ENCODE measurements at regions not wholly inside any gene's neighbourhood (a gene's known extent, or its start where the extent isn't known, plus 50 kb on each side); places are given as distances from the start of the nearest gene placed in this dataset.

DNA sequence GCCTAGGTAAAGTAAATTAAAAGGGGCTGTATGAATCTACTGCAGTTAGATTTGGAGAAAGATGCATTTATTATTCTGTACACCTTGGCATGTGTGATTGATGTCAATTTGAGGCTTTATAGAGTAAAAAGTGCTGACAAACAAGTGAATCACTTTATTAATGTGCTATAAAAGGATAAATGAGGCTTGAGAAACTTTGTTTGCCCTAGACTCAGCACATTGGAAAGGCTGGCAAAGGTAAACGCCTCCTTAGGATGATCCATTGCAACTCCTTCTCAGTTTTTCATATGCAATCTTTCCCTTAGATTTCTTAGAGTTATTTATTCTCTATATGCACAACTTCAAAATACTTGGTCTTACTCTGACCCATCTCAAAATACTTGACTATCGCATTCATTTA, 369.0 kb downstream of the HINT1 start:
- Histone ChIP-seq H4K20me1 (ENCODE audit: control insufficient read depth, insufficient read depth, insufficient read length) (no peaks in the 10 kb centered on the region), H2BK5ac (ENCODE audit: insufficient read length, low read length) (no peak overlapping the region), H3K18ac (ENCODE audit: insufficient read length, low read depth, low read length) (no peak overlapping the region), H4K91ac (ENCODE audit: insufficient read length, low read depth, low read length) (no peak overlapping the region), H4K8ac (replicated peaks; ENCODE audit: insufficient read length, low read depth, low read length) (no peak overlapping the region), H3K79me2 (ENCODE audit: insufficient read depth, low read length) (no peaks in the 10 kb centered on the region), H4K5ac (ENCODE audit: insufficient read length, low read depth, low read length) (no peak overlapping the region), H3K9ac (ENCODE audit: extremely low read depth, insufficient read length, low read length) (no peak overlapping the region), H3K56ac (ENCODE audit: insufficient read length, low read depth, low read length) (no peak overlapping the region), H2BK20ac (ENCODE audit: low read depth, low read length, poor library complexity, severe bottlenecking) (no peak overlapping the region), H2BK120ac (ENCODE audit: low read depth, low read length, poor library complexity, severe bottlenecking) (no peak overlapping the region), H2AFZ (ENCODE audit: low read length) (no peak overlapping the region), H3T11ph (ENCODE audit: low read length) (no peak overlapping the region), H3K27me3 (ENCODE audit: insufficient read depth, low read length) (no peaks in the 10 kb centered on the region), H2AK5ac (ENCODE audit: insufficient read length, low read length) (no peak overlapping the region), H3K27ac (ENCODE audit: insufficient read length, low read depth, low read length) (no peak overlapping the region), H3K4me1 (ENCODE audit: insufficient read depth, low read length) (no peaks in the 10 kb centered on the region), H2BK15ac (ENCODE audit: low read depth, low read length) (no peak overlapping the region), H2BK12ac (ENCODE audit: insufficient read length, low read depth, low read length) (no peak overlapping the region), H3K4ac (ENCODE audit: low read depth, low read length) (no peak overlapping the region), H3K23ac (ENCODE audit: insufficient read length, low read depth, low read length) (no peak overlapping the region), H3K4me2 (ENCODE audit: insufficient read depth, insufficient read length, low read length) (no peak overlapping the region), H3K14ac (ENCODE audit: insufficient read depth, low read length) (no peak overlapping the region), H3K79me1 (ENCODE audit: insufficient read depth, low read depth, low read length, poor library complexity, severe bottlenecking) (no peaks in the 10 kb centered on the region), H3K23me2 (ENCODE audit: insufficient read length, low read depth, low read length, poor library complexity, severe bottlenecking) (no peaks in the 10 kb centered on the region), H3K9me3 (ENCODE audit: control insufficient read depth, low read depth, low read length) (no peaks in the 10 kb centered on the region)
- Mint-ChIP-seq H3K9me3 (peaks cover 3 to 6% of the 10 kb centered on the region in 2 experiments; a peak in 3 of 5 replicates), H3K4me1 (peaks cover 0 to 4% of the 10 kb centered on the region in 2 experiments; a peak in 1 of 4 replicates), H3K27ac (no peak overlapping the region), H3K27me3 (ENCODE audit: low read depth) (no peaks in the 10 kb centered on the region; the same call in none of the 2 replicates), H3K4me3 (no peak overlapping the region), H3K36me3 (ENCODE audit: insufficient read depth in 1 of 3, low read depth in 3 of 3) (peaks cover 0 to 4% (median 3%) of the 10 kb centered on the region in 3 experiments; a peak in 2 of 7 replicates)
- TF ChIP-seq, protein P1, sequence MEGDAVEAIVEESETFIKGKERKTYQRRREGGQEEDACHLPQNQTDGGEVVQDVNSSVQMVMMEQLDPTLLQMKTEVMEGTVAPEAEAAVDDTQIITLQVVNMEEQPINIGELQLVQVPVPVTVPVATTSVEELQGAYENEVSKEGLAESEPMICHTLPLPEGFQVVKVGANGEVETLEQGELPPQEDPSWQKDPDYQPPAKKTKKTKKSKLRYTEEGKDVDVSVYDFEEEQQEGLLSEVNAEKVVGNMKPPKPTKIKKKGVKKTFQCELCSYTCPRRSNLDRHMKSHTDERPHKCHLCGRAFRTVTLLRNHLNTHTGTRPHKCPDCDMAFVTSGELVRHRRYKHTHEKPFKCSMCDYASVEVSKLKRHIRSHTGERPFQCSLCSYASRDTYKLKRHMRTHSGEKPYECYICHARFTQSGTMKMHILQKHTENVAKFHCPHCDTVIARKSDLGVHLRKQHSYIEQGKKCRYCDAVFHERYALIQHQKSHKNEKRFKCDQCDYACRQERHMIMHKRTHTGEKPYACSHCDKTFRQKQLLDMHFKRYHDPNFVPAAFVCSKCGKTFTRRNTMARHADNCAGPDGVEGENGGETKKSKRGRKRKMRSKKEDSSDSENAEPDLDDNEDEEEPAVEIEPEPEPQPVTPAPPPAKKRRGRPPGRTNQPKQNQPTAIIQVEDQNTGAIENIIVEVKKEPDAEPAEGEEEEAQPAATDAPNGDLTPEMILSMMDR (conservative IDR thresholded peaks at IDR 0.05) = no peak
- DNase-seq = no peak
- no CpG with 5 or more reads among the region's 2 CpGs for WGBS (ENCODE audit: extremely low coverage, insufficient read length, low lambda C conversion rate)
